ENCODE measurements at regions not wholly inside any gene's neighbourhood (a gene's known extent, or its start where the extent isn't known, plus 50 kb on each side); places are given as distances from the start of the nearest gene placed in this dataset.
"Not testable (repeated sequence)": the region's sequence is repeated elsewhere in the genome, so short reads cannot be mapped to it uniquely, and the experiment has no call there.

GRCh38 chr3:132987396-132987795 is 50.8 kb upstream of the TMEM108 start:
- no peaks in the 10 kb centered on the region for H3K4me1 ChIP-seq (ENCODE audit: insufficient read depth, low read length)
- Mint-ChIP-seq H3K9me3 (peaks cover 0 to 6% (median 3%) of the 10 kb centered on the region in 8 donors), H3K27ac (no peak overlapping the region), H3K4me1 (no peaks in the 10 kb centered on the region), H3K4me3 (no peak overlapping the region), H3K27me3 (no peaks in the 10 kb centered on the region), H3K36me3 (no peaks in the 10 kb centered on the region)
- H3K27ac ChIP-seq (ENCODE audit: low read depth, low read length): no peak overlapping the region
- intact Hi-C loops (cut with micrococcal nuclease): no loop called here
- no peak for DNase-seq
- no peaks in the 10 kb centered on the region for H3K9me3 ChIP-seq (ENCODE audit: control insufficient read depth in 1 of 2, low read length in 2 of 2)
- ChIA-PET POLR2A (ENCODE audit: partially characterized antibody) (no interaction called here), CTCF (ENCODE audit: partially characterized antibody) (no interaction called here)
- no peaks in the 10 kb centered on the region for H3K36me3 ChIP-seq (ENCODE audit: insufficient read depth, low read length)
- no peaks in the 10 kb centered on the region for H3K27me3 ChIP-seq (ENCODE audit: insufficient read depth, low read length)
- no peak overlapping the region for H3K4me3 ChIP-seq (ENCODE audit: low read length in 2 of 2)

- Mint-ChIP-seq H3K9me3 (peaks cover 7 to 19% (median 11%) of the 10 kb centered on the region in 8 donors), H3K36me3 (no peaks in the 10 kb centered on the region), H3K4me3 (no peak overlapping the region), H3K4me1 (no peaks in the 10 kb centered on the region), H3K27me3 (no peaks in the 10 kb centered on the region), H3K27ac (no peak overlapping the region)
- ChIA-PET CTCF (ENCODE audit: partially characterized antibody) (no interaction called here), POLR2A (ENCODE audit: partially characterized antibody) (no interaction called here)
- H3K4me3 ChIP-seq (ENCODE audit: low read length in 2 of 2): no peak overlapping the region
- no peaks in the 10 kb centered on the region for H3K9me3 ChIP-seq (ENCODE audit: control insufficient read depth in 1 of 2, low read length in 2 of 2)
- no peaks in the 10 kb centered on the region for H3K4me1 ChIP-seq (ENCODE audit: insufficient read depth, low read length)
- no peak for DNase-seq
- no peaks in the 10 kb centered on the region for H3K27me3 ChIP-seq (ENCODE audit: insufficient read depth, low read length)
- no peak overlapping the region for H3K27ac ChIP-seq (ENCODE audit: low read depth, low read length)
- no peaks in the 10 kb centered on the region for H3K36me3 ChIP-seq (ENCODE audit: insufficient read depth, low read length)
- intact Hi-C loops (cut with micrococcal nuclease): no loop called here
Measured at GRCh38 chr3:132984181-132984580, 54.0 kb upstream of the TMEM108 start.

GRCh38 chr3:132983143-132983770 is 54.9 kb upstream of the TMEM108 start:
- Histone ChIP-seq H3K27me3 (ENCODE audit: insufficient read depth, low read length) (no peaks in the 10 kb centered on the region), H3K27ac (ENCODE audit: low read depth, low read length) (no peak overlapping the region), H3K9me3 (ENCODE audit: control insufficient read depth in 1 of 2, low read length in 2 of 2) (no peaks in the 10 kb centered on the region), H3K4me1 (ENCODE audit: insufficient read depth, low read length) (no peaks in the 10 kb centered on the region), H3K36me3 (ENCODE audit: insufficient read depth, low read length) (no peaks in the 10 kb centered on the region), H3K4me3 (ENCODE audit: low read length in 2 of 2) (no peak overlapping the region)
- Mint-ChIP-seq H3K36me3 (no peaks in the 10 kb centered on the region), H3K27me3 (no peaks in the 10 kb centered on the region), H3K9me3 (peaks cover 7 to 23% (median 12%) of the 10 kb centered on the region in 8 donors), H3K4me1 (no peaks in the 10 kb centered on the region), H3K27ac (no peak overlapping the region), H3K4me3 (no peak overlapping the region)
- DNase-seq: no peak
- CTCF ChIA-PET (ENCODE audit: partially characterized antibody): no interaction called here
- POLR2A ChIA-PET (ENCODE audit: partially characterized antibody): no interaction called here
- intact Hi-C loops (cut with micrococcal nuclease): no loop called here

GRCh38 chr3:132981719-132982118 is 56.5 kb upstream of the TMEM108 start:
- intact Hi-C loops (cut with micrococcal nuclease): no loop called here
- peaks cover 7 to 23% (median 12%) of the 10 kb centered on the region in 8 donors for H3K9me3 Mint-ChIP-seq
- no peaks in the 10 kb centered on the region for H3K27me3 Mint-ChIP-seq
- H3K4me3 Mint-ChIP-seq: no peak overlapping the region
- no peak for DNase-seq
- Histone ChIP-seq H3K27me3 (ENCODE audit: insufficient read depth, low read length) (no peaks in the 10 kb centered on the region), H3K4me1 (ENCODE audit: insufficient read depth, low read length) (no peaks in the 10 kb centered on the region), H3K9me3 (ENCODE audit: control insufficient read depth in 1 of 2, low read length in 2 of 2) (no peaks in the 10 kb centered on the region), H3K27ac (ENCODE audit: low read depth, low read length) (no peak overlapping the region), H3K4me3 (ENCODE audit: low read length in 2 of 2) (no peak overlapping the region), H3K36me3 (ENCODE audit: insufficient read depth, low read length) (no peaks in the 10 kb centered on the region)
- no peaks in the 10 kb centered on the region for H3K36me3 Mint-ChIP-seq
- ChIA-PET POLR2A (ENCODE audit: partially characterized antibody) (no interaction called here), CTCF (ENCODE audit: partially characterized antibody) (no interaction called here)
- no peak overlapping the region for H3K27ac Mint-ChIP-seq
- no peaks in the 10 kb centered on the region for H3K4me1 Mint-ChIP-seq

- Mint-ChIP-seq H3K4me3 (no peak overlapping the region), H3K36me3 (no peaks in the 10 kb centered on the region), H3K27ac (no peak overlapping the region), H3K27me3 (no peaks in the 10 kb centered on the region), H3K4me1 (no peaks in the 10 kb centered on the region), H3K9me3 (peaks cover 6 to 23% (median 10%) of the 10 kb centered on the region in 8 donors)
- no peaks in the 10 kb centered on the region for H3K9me3 ChIP-seq (ENCODE audit: control insufficient read depth in 1 of 2, low read length in 2 of 2)
- DNase-seq: no peak
- H3K36me3 ChIP-seq (ENCODE audit: insufficient read depth, low read length): no peaks in the 10 kb centered on the region
- no peaks in the 10 kb centered on the region for H3K27me3 ChIP-seq (ENCODE audit: insufficient read depth, low read length)
- intact Hi-C loops (cut with micrococcal nuclease): no loop called here
- no peak overlapping the region for H3K27ac ChIP-seq (ENCODE audit: low read depth, low read length)
- no peak overlapping the region for H3K4me3 ChIP-seq (ENCODE audit: low read length in 2 of 2)
- ChIA-PET POLR2A (ENCODE audit: partially characterized antibody) (no interaction called here), CTCF (ENCODE audit: partially characterized antibody) (no interaction called here)
- no peaks in the 10 kb centered on the region for H3K4me1 ChIP-seq (ENCODE audit: insufficient read depth, low read length)
Measured at GRCh38 chr3:132980102-132980501, 58.1 kb upstream of the TMEM108 start.

- H3K4me3 Mint-ChIP-seq: no peak overlapping the region
Measured at GRCh38 chr3:132979606-132980005, 58.6 kb upstream of the TMEM108 start.

GRCh38 chr3:132978946-132979345 is 59.2 kb upstream of the TMEM108 start:
- H3K27ac Mint-ChIP-seq; H3K36me3 Mint-ChIP-seq; POLR2A ChIA-PET (ENCODE audit: partially characterized antibody); H3K27ac ChIP-seq (ENCODE audit: low read depth, low read length); H3K4me3 ChIP-seq (ENCODE audit: low read length in 2 of 2); H3K9me3 ChIP-seq (ENCODE audit: control insufficient read depth in 1 of 2, low read length in 2 of 2); H3K27me3 ChIP-seq (ENCODE audit: insufficient read depth, low read length); H3K4me1 Mint-ChIP-seq; H3K4me1 ChIP-seq (ENCODE audit: insufficient read depth, low read length); H3K36me3 ChIP-seq (ENCODE audit: insufficient read depth, low read length); DNase-seq; H3K4me3 Mint-ChIP-seq; CTCF ChIA-PET (ENCODE audit: partially characterized antibody); intact Hi-C loops (cut with micrococcal nuclease); H3K27me3 Mint-ChIP-seq: not testable (repeated sequence)
- H3K9me3 Mint-ChIP-seq: peaks cover 3 to 23% (median 10%) of the 10 kb centered on the region in 8 donors

More at GRCh38 chr3:132979606-132980005, 58.6 kb upstream of the TMEM108 start:
- Mint-ChIP-seq H3K27me3 (no peaks in the 10 kb centered on the region), H3K36me3 (no peaks in the 10 kb centered on the region), H3K27ac (no peak overlapping the region), H3K9me3 (peaks cover 6 to 23% (median 10%) of the 10 kb centered on the region in 8 donors), H3K4me1 (no peaks in the 10 kb centered on the region)
- no peaks in the 10 kb centered on the region for H3K27me3 ChIP-seq (ENCODE audit: insufficient read depth, low read length)
- intact Hi-C loops (cut with micrococcal nuclease): no loop called here
- no peak overlapping the region for H3K27ac ChIP-seq (ENCODE audit: low read depth, low read length)
- DNase-seq: no peak
- ChIA-PET CTCF (ENCODE audit: partially characterized antibody) (no interaction called here), POLR2A (ENCODE audit: partially characterized antibody) (no interaction called here)
- H3K4me1 ChIP-seq (ENCODE audit: insufficient read depth, low read length): no peaks in the 10 kb centered on the region
- H3K9me3 ChIP-seq (ENCODE audit: control insufficient read depth in 1 of 2, low read length in 2 of 2): no peaks in the 10 kb centered on the region
- H3K4me3 ChIP-seq (ENCODE audit: low read length in 2 of 2): no peak overlapping the region
- H3K36me3 ChIP-seq (ENCODE audit: insufficient read depth, low read length): no peaks in the 10 kb centered on the region

- Histone ChIP-seq H3K9me3 (ENCODE audit: control insufficient read depth in 1 of 2, low read length in 2 of 2) (no peaks in the 10 kb centered on the region), H3K27ac (ENCODE audit: low read depth, low read length) (no peak overlapping the region), H3K4me1 (ENCODE audit: insufficient read depth, low read length) (no peaks in the 10 kb centered on the region), H3K27me3 (ENCODE audit: insufficient read depth, low read length) (no peaks in the 10 kb centered on the region), H3K36me3 (ENCODE audit: insufficient read depth, low read length) (no peaks in the 10 kb centered on the region), H3K4me3 (ENCODE audit: low read length in 2 of 2) (no peak overlapping the region)
- H3K36me3 Mint-ChIP-seq: no peaks in the 10 kb centered on the region
- H3K27ac Mint-ChIP-seq: no peak overlapping the region
- H3K27me3 Mint-ChIP-seq: no peaks in the 10 kb centered on the region
- POLR2A ChIA-PET (ENCODE audit: partially characterized antibody): no interaction called here
- no peak for DNase-seq
- intact Hi-C loops (cut with micrococcal nuclease): no loop called here
- H3K4me1 Mint-ChIP-seq: no peaks in the 10 kb centered on the region
- CTCF ChIA-PET (ENCODE audit: partially characterized antibody): no interaction called here
- H3K9me3 Mint-ChIP-seq: peaks cover 3 to 23% (median 10%) of the 10 kb centered on the region in 8 donors
- H3K4me3 Mint-ChIP-seq: no peak overlapping the region
Measured at GRCh38 chr3:132978464-132978863, 59.7 kb upstream of the TMEM108 start.
